Naive B cell (primary cell): ENCODE measurements at regions not wholly inside any gene's neighbourhood (a gene's known extent, or its start where the extent isn't known, plus 50 kb on each side); places are given as distances from the start of the nearest gene placed in this dataset.

Experiments
- ATAC-seq, 2 donors: fragments of 150-1000 bp; cut with Tn5 transposase; 2 replicates each; pipeline ENCODE4 v1.10.0; 2021; ENCODE audit warnings: low read depth in 2 of 2, mild to moderate bottlenecking in 2 of 2, moderate library complexity in 2 of 2
- DNase-seq: peaks from one replicate; pipeline ENCODE4 v3.0.0; 2022
- H3K27ac Mint-ChIP-seq, 6 donors: one replicate each; pipeline ENCODE4 v1.8.0; 2020 to 2022; ENCODE audit warnings: mild to moderate bottlenecking in 6 of 6, mixed read lengths in 6 of 6, moderate library complexity in 5 of 6, inconsistent platforms in 2 of 6
- H3K27me3 Mint-ChIP-seq, 3 donors: one replicate each; pipeline ENCODE4 v1.8.0; 2021 to 2022; ENCODE audit warnings: mixed read lengths in 3 of 3, mild to moderate bottlenecking in 1 of 3
- H3K36me3 Mint-ChIP-seq, 2 donors: one replicate each; pipeline ENCODE4 v1.8.0; 2020 to 2022; ENCODE audit warnings: mixed read lengths in 2 of 2, inconsistent platforms in 1 of 2, mild to moderate bottlenecking in 1 of 2
- H3K4me1 Mint-ChIP-seq, 3 donors: one replicate each; pipeline ENCODE4 v1.8.0; 2020 to 2022; ENCODE audit warnings: mixed read lengths in 3 of 3, inconsistent platforms in 1 of 3, mild to moderate bottlenecking in 1 of 3, moderate library complexity in 1 of 3
- H3K4me3 Mint-ChIP-seq, 8 donors: one replicate each; pipeline ENCODE4 v1.8.0; 2020 to 2022; ENCODE audit warnings: mild to moderate bottlenecking in 8 of 8, mixed read lengths in 8 of 8, moderate library complexity in 8 of 8, inconsistent platforms in 2 of 8
- H3K9me3 Mint-ChIP-seq, 7 donors: one replicate each; pipeline ENCODE4 v1.8.0; 2020 to 2022; ENCODE audit warnings: mixed read lengths in 7 of 7, mild to moderate bottlenecking in 5 of 7, inconsistent platforms in 2 of 7, moderate library complexity in 1 of 7

DNA sequence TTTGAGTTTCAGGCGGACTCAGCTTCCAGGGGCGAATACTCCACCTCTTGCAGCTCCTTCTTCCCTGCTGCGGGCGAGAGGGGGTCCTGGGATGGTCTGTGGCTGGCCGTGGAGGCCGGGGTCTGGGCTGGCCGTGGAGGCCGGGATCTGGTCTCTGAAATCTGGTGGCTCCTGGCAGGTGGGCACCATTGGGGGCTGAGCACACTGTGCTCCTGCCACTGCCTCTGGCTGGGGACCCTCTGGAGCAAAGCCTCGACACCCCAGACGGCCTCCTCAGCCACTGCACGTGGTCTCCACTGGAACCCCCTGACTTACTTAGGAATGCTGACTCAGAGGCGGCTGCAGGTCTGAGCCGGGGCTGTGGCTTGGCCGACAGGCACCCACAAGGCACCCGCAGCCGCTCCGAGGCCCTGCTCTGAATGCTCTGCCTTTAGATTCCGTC lies 100.1 kb upstream of the ALKAL2 start:
- Mint-ChIP-seq H3K27ac (peak overlapping the region in 2 of 6 donors; percentile 54 to 72), H3K27me3 (no peaks in the 10 kb centered on the region), H3K4me1 (peaks cover 0 to 6% (median 4%) of the 10 kb centered on the region in 3 donors), H3K9me3 (peaks cover 0 to 2% (median 0%) of the 10 kb centered on the region in 7 donors), H3K4me3 (no peak overlapping the region), H3K36me3 (no peaks in the 10 kb centered on the region)
- no peak for ATAC-seq
- no peak for DNase-seq

DNA sequence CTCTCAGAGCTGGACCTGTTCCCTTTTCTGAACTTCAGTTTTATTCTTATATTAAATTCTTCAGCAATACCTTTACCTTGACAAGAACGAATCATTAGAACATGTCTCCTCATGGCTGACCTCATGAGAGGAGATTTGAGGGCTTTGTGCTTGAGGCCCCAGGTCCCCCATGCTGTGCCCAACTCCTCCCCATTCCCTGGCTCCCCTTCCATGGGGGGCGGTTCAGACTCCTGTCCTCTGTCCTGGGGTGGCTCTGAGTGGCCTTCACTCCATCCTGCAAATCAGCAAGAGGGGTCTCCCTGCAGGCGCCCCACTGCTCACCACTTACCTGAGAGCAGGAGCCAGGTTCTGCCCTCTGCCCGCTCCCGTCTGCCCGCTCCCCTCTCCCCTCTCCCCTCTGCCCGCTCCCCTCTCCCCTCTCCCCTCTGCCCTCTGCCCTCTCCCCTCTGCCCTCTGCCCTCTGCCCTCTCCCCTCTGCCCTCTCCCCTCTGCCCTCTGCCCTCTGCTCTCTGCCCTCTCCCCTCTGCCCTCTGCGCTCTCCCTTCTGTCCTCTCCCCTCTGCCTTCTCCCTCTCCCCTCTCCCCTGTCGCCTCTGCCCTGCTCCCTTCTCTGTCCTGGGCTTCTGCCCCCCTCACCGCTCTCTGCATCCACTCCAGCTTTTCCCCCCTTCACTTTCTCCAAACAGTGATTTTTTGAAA lies 98.7 kb upstream of the ALKAL2 start:
- Mint-ChIP-seq H3K27me3 (no peaks in the 10 kb centered on the region), H3K27ac (peak overlapping the region in 1 of 6 donors; percentile 30), H3K36me3 (no peaks in the 10 kb centered on the region), H3K4me3 (no peak overlapping the region), H3K9me3 (peaks cover 0 to 2% (median 0%) of the 10 kb centered on the region in 7 donors), H3K4me1 (peaks cover 0 to 6% (median 4%) of the 10 kb centered on the region in 3 donors)
- DNase-seq (no peak), ATAC-seq (no peak)

DNA sequence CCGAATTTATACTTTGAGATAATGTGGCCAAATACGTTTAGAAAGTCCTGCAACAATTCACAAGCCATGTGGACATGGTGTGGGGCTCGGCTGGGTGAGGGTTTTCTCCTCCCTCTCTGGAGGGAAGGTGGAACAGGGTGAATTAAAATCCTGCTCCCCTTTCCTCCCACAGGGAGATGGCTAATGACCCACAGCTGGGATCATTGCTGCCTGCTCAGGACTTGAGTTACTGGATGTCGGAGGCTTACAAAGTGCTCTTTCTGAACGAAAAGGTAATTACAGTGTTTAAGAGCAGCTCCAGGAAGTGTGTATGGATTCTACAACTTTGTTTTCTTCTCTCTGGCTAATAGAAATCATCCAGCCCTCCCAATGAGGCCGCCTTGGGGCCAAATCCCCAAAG lies 97.9 kb upstream of the ALKAL2 start:
- H3K27ac Mint-ChIP-seq, result no peak overlapping the region
- H3K4me3 Mint-ChIP-seq, result no peak overlapping the region
- DNase-seq (no peak), ATAC-seq (no peak)
- peaks cover 0 to 2% (median 0%) of the 10 kb centered on the region in 7 donors for H3K9me3 Mint-ChIP-seq
- H3K27me3 Mint-ChIP-seq, result no peaks in the 10 kb centered on the region
- no peaks in the 10 kb centered on the region for H3K36me3 Mint-ChIP-seq
- H3K4me1 Mint-ChIP-seq, result peaks cover 0 to 6% (median 4%) of the 10 kb centered on the region in 3 donors

DNA sequence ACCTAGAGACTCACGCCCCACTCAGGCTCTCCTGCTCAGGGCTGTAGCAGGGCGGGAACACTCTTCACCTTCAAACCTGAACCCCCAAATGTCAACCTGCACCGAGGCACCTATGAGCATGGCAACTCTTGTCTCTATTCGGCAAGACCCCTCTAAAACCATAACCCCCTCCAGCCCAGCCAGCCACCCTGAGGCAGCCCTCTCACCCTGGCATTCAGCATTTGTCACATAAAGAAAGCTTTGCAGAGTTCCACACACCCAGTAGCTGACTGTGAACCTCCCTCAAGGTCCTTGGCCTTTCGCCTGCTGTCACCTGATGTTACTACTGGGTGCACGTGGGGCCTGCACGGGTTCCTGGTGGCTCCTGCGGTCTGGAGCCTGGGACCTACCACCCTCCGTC lies 97.2 kb upstream of the ALKAL2 start:
- ATAC-seq (no peak), DNase-seq (no peak)
- Mint-ChIP-seq H3K27ac (peak overlapping the region in 3 of 6 donors; percentile 39 to 53 (median 42)), H3K4me1 (peaks cover 0 to 6% (median 4%) of the 10 kb centered on the region in 3 donors), H3K27me3 (no peaks in the 10 kb centered on the region), H3K9me3 (peaks cover 0 to 2% (median 0%) of the 10 kb centered on the region in 7 donors), H3K4me3 (no peak overlapping the region), H3K36me3 (no peaks in the 10 kb centered on the region)

DNA sequence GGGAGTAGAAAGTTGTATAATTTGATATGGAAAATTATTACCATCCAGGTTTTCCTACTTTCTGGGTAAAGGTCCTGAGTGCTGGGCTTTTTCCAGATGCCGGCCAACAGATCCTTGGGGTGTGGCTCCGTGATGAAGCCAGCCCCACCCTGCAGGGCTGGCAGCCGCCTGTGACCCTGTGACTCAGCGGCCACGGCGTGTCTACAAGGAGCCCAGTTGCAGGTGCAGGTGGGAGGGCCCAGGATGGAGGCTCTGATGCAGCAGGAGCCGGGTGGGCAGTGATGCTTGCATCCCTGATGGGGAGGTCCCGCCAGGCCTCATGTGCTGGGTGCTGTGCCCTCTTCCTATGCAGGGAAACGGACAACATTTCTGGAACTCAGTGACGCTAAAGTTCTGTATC lies 96.0 kb upstream of the ALKAL2 start:
- Mint-ChIP-seq H3K4me1 (peaks cover 0 to 6% (median 4%) of the 10 kb centered on the region in 3 donors), H3K36me3 (peaks cover 0 to 8% of the 10 kb centered on the region in 2 donors), H3K27ac (peak overlapping the region in 2 of 6 donors; percentile 30 to 52), H3K9me3 (peaks cover 0 to 7% (median 0%) of the 10 kb centered on the region in 7 donors), H3K4me3 (peak overlapping the region in 1 of 8 donors; percentile 38), H3K27me3 (peaks cover 0 to 10% (median 0%) of the 10 kb centered on the region in 3 donors)
- ATAC-seq (peak; percentile 89 to 98), DNase-seq (peak; percentile 48)

DNA sequence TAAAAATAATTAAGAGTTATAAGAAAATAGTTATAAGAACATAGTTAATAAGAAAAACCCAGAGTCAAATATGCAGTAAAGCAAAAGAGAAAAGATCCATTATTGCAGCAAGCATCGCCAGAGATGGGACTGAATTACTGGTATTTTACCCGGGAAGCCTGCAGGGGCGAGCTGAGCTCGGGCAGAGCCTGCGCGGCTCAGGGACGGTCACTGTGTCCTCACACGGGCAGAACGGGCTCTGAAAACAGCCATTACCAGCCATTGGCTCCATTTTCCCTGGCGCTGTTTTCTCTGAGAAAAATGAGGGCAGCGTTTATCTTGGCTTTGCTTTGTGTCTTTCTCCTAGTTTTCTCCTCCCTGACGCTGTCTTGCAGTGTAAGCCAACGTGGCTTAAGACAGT lies 95.3 kb upstream of the ALKAL2 start:
- peaks cover 0 to 6% (median 4%) of the 10 kb centered on the region in 3 donors for H3K4me1 Mint-ChIP-seq
- H3K27ac Mint-ChIP-seq, result no peak overlapping the region
- no peak for DNase-seq
- no peak for ATAC-seq
- peaks cover 0 to 17% (median 0%) of the 10 kb centered on the region in 3 donors for H3K27me3 Mint-ChIP-seq
- no peak overlapping the region for H3K4me3 Mint-ChIP-seq
- H3K36me3 Mint-ChIP-seq, result peaks cover 0 to 15% of the 10 kb centered on the region in 2 donors
- H3K9me3 Mint-ChIP-seq, result peaks cover 0 to 7% (median 4%) of the 10 kb centered on the region in 7 donors

DNA sequence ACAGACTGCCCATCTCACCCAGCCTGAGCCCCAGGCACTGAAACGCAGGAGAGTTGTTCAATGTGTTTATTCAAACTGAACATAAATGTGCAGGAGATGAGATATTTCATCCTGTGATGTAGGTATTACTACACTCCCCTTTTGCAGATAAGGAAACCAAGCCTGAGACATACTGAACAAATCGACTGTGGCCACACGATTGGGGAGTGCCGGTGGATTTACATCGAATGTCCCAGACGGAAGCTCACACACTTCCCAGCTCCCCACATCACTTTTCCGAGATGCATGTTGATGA lies 94.8 kb upstream of the ALKAL2 start:
- ATAC-seq (no peak), DNase-seq (no peak)
- Mint-ChIP-seq H3K27ac (no peak overlapping the region), H3K27me3 (peaks cover 0 to 22% (median 3%) of the 10 kb centered on the region in 3 donors), H3K4me1 (peaks cover 0 to 6% (median 4%) of the 10 kb centered on the region in 3 donors), H3K36me3 (peaks cover 4 to 20% of the 10 kb centered on the region in 2 donors), H3K4me3 (peak overlapping the region in 1 of 8 donors; percentile 79), H3K9me3 (peaks cover 4 to 11% (median 8%) of the 10 kb centered on the region in 7 donors)

DNA sequence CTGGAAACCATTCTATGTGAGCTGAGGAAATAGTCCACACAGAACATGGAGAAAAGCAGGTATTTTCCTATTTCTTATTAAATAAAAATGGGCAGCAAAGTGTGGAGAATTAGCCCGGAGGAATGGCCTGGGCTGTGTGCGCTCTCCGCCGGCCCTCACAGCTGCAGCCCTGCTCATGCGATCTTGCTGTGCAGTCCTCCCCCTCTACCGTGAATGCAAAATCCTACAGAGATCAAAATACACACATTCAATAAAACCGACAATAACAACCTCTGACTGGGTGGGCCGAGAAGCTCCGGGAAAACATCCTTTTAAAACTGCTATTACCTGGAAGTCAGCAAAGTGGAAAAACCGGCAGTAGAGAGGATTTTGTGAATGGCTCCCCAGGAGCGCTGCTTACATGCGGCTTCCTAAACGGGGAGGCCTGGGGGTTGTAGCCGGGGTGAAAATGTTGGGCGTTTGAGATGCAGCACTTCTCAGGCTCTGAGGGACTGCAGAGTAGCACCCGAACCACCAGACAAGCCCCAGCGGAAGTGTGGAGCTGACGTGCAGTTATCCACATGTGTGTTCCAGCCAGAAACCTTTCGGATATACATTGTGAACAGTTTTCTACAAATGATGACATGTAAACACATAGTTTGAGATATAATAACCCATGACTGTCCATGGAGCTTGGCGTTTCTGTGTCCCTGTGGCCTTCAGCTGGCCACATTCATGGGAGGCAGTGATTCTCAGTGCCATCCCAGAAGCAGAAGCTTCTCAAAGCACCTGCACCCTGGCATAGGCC lies 94.2 kb upstream of the ALKAL2 start:
- Mint-ChIP-seq H3K4me1 (peaks cover 0 to 6% (median 4%) of the 10 kb centered on the region in 3 donors), H3K27ac (peak overlapping the region in 1 of 6 donors; percentile 4), H3K4me3 (no peak overlapping the region), H3K27me3 (peaks cover 0 to 28% (median 8%) of the 10 kb centered on the region in 3 donors), H3K36me3 (peaks cover 8 to 25% of the 10 kb centered on the region in 2 donors), H3K9me3 (peaks cover 10 to 17% (median 13%) of the 10 kb centered on the region in 7 donors)
- DNase-seq (no peak), ATAC-seq (no peak)

DNA sequence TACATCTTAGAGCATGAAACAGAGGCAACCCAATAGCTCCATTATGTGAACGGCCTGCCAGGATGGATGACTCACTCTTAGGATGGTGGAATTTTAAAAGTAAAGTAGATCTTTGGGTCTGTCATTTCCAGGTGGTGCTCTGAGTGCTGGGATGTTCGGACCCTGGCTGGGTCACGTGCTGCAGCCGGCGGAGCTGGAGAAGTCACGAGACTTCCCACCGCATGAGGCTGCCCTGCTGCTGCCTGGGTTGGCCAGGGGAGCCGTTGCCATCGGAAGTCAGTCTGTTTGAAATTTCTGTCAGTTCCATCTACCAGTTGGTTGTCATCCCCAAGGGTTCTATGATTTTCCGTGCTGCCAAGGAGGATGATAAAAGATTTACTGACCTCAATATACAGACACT lies 93.3 kb upstream of the ALKAL2 start:
- Mint-ChIP-seq H3K4me3 (no peak overlapping the region), H3K4me1 (peaks cover 0 to 6% (median 4%) of the 10 kb centered on the region in 3 donors), H3K27me3 (peaks cover 0 to 29% (median 9%) of the 10 kb centered on the region in 3 donors), H3K27ac (no peak overlapping the region), H3K9me3 (peaks cover 12 to 18% (median 15%) of the 10 kb centered on the region in 7 donors), H3K36me3 (peaks cover 8 to 28% of the 10 kb centered on the region in 2 donors)
- no peak for ATAC-seq
- DNase-seq, result no peak

DNA sequence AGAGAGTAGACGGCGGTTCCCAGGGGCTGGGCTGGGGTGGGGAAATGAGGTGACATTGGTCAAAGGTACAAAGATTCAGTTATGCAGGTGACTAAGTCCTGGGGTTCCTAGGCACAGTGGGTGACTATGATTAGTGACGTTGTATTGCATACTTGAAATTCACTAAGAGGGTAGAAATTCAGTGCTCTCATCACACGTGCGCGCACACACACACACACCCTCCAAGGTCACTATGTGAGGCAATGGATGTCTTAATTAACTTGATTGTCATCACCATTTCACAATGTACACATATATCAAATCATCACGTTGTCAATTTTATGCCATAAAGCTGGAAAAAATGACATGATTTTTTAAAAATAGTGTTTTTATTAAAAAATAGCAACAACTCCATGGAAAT lies 92.9 kb upstream of the ALKAL2 start:
- H3K36me3 Mint-ChIP-seq, result peaks cover 8 to 28% of the 10 kb centered on the region in 2 donors
- peaks cover 0 to 6% (median 4%) of the 10 kb centered on the region in 3 donors for H3K4me1 Mint-ChIP-seq
- H3K27ac Mint-ChIP-seq, result no peak overlapping the region
- DNase-seq, result no peak
- ATAC-seq, result no peak
- peaks cover 0 to 29% (median 9%) of the 10 kb centered on the region in 3 donors for H3K27me3 Mint-ChIP-seq
- H3K4me3 Mint-ChIP-seq, result no peak overlapping the region
- peaks cover 12 to 18% (median 15%) of the 10 kb centered on the region in 7 donors for H3K9me3 Mint-ChIP-seq

DNA sequence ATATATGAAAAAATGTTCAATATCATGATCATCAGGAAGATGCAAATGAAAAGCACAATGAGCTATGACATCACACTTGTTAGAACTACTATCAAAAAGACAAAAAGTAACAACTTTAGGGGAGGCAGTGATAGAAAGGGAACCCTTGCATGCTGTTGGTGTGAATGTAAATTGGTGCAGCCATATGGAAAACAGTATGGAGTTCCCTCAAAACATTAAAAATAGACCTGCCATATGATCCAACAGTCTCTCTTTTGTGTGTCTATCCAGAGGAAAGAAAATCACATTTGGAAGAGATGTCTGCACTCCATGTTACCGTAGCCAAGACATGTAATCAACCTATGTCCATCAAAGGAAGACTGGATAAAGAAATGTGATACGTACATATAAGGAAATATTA lies 92.3 kb upstream of the ALKAL2 start:
- peaks cover 12 to 18% (median 15%) of the 10 kb centered on the region in 7 donors for H3K9me3 Mint-ChIP-seq
- no peak for ATAC-seq

DNA sequence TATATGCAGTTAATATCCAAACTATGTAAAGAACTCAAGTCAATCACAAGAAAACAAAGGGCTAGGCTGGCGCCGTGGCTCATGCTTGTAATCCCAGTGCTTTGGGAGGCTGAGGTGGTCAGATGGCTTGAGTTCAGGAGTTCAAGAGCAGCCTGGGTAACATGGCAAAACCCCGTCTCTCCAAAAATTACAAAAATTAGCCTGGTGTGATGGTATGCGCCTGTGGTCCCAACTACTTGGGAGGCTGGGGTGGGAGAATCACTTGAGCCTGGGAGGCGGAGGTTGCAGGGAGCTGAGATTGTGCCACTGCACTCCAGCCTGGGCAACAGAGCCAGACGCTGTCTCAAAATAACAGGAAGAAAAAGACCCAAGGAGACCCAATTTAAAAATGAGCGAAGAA lies 91.9 kb upstream of the ALKAL2 start:
- Mint-ChIP-seq H3K27me3 (peaks cover 0 to 35% (median 11%) of the 10 kb centered on the region in 3 donors), H3K27ac (no peak overlapping the region), H3K9me3 (peaks cover 12 to 18% (median 15%) of the 10 kb centered on the region in 7 donors), H3K4me3 (no peak overlapping the region), H3K36me3 (peaks cover 8 to 28% of the 10 kb centered on the region in 2 donors), H3K4me1 (peaks cover 0 to 6% (median 4%) of the 10 kb centered on the region in 3 donors)
- no peak for DNase-seq
- ATAC-seq, result no peak

More for the DNA sequence above, 92.3 kb upstream of the ALKAL2 start:
- Mint-ChIP-seq H3K27me3 (peaks cover 0 to 30% (median 9%) of the 10 kb centered on the region in 3 donors), H3K4me3 (no peak overlapping the region), H3K36me3 (peaks cover 8 to 28% of the 10 kb centered on the region in 2 donors), H3K4me1 (peaks cover 0 to 6% (median 4%) of the 10 kb centered on the region in 3 donors), H3K27ac (no peak overlapping the region)
- no peak for DNase-seq

DNA sequence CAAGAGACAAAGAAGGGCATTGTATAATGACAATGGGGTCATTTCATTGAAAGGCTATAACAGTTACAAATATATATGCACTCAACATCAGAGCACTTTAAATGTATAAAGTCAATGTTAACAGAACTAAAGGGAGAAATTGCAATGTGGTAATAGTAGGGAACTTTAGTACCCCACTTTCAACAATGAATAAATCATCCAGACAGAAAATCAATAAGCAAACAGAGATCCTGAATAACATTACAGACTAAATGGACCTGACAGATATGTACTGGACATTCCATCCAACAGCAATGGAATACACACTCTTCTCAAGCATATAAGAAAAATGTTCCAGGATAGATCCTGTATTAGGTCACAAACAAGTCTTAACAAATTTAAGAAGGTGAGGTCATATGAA lies 90.5 kb upstream of the ALKAL2 start:
- Mint-ChIP-seq H3K36me3 (peaks cover 8 to 28% of the 10 kb centered on the region in 2 donors), H3K9me3 (peaks cover 12 to 18% (median 15%) of the 10 kb centered on the region in 7 donors), H3K27ac (no peak overlapping the region), H3K4me3 (no peak overlapping the region), H3K4me1 (no peaks in the 10 kb centered on the region), H3K27me3 (peaks cover 0 to 40% (median 15%) of the 10 kb centered on the region in 3 donors)
- DNase-seq (no peak), ATAC-seq (no peak)
